Brain pericyte (primary cell): ENCODE measurements at regions not wholly inside any gene's neighbourhood (a gene's known extent, or its start where the extent isn't known, plus 50 kb on each side); places are given as distances from the start of the nearest gene placed in this dataset.

ENCODE experiments used
- DNase-seq: peaks from one replicate; pipeline ENCODE4 v3.0.0-alpha.2; 2012; ENCODE audit warnings: low read depth, low spot score

DNA sequence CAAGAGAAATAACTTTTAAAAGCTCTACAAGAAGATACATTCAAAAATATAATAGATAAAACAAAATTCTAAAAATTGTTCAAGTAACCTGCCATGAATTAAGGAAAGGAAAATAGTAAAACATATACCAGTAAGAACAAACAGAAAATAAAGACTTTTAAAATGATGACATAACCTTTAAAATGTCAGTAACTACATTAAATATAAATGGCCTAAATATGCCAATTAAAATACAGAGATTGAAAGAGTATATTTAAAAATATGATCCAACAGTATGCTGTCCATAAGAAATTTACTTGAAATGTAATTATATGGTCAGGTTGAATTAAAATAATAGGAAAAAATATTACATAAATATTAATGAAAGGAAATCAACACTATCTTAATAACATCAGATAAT lies 911.7 kb upstream of the POU3F3 start:
- DNase-seq: no peak

DNA sequence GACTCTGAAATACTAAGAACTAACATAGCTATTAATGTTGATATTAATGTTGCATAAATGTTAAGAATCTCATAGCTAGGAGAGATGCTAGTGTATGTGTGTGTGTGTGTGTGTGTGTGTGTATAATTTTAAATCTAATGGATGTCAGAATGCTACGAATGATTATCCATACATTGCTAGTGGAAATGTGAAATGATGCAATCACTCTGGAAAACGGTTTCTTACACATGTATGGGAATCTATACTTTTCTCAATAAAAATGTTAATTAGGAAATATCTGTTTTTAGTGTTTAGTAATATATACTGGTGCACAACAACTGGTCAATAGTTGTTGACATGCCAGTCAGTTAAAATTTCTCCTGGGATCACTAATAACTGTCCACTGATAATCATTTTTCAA lies 908.8 kb upstream of the POU3F3 start:
- no peak for DNase-seq

DNA sequence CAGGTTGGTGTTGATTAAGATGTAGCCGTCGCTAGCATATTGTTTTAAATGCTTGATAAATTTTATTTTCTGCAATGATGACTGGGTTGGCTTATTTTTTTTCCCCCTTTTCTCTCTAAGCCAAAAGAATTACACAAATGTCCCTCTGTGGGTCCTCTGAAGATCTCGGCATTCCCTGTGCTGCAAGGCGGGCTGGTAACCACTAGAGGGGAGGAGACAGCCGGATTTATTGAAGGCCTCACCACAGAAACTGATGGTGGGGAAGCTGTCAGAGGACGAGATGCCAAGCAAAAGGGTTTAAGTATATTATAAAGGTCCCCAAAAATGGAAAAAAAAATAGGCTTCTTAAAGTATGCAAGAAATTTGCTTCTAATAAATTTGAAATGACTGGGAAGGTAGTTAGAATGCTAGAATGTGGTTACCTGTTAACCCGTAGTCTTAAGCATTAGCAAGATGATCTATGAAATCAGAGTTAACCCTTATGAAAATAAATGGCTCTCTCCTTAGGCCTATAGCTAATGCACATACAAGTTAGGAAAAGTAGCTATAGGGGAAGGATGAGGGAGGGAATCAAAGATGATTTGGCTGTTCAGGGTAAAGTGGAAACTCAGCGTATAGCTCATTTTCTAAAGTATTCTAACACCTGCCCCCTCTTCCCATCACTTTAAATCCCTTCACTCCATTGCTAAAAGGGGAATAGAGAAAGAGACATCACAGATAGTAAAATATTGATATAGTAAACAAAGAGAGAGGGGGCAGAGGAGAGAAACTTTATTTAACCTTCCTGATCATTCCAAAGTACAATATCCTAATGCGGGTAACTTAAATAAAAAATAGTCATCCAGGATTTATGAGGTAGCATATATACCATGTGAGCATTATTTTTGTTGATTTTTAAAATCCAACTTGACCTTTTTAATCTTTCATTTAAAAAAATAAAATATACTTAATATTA lies 894.5 kb upstream of the POU3F3 start:
- DNase-seq: no peak

DNA sequence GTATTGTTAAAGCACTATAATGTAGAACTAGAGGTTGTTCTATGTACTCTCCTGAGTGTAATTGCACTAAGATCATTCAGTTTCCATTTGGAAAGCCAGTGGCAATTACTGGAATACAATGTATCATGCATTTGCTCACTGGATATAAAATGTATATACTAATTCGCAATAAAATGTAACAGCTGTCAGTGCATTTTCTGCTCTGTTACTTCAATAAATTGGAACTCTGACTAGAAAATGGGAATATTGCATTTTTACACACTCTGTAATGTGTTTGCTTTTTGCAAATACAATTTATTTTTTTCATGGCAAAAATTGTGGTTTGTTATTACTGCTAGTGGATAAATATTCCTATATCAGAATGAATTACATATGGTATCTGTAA lies 893.8 kb upstream of the POU3F3 start:
- no peak for DNase-seq

DNA sequence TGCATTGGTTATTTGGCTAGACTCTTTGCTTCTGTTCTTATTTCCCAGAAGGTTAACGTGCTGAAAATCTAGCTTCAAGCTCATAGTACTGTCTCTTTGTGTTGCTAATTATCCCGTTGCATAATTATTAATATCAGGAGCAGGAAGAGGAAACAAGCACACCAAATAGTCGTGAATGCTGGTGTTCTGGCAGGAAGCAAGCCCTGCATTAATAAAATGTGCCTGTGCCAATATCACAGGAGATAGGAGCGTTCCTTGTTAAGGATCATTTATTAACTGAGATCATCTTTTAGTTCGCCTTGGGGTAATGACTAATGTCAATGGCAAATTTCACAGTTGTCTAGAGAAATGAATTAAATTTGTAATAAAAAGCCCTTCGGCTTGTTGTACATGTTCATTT lies 893.0 kb upstream of the POU3F3 start:
- DNase-seq: no peak

DNA sequence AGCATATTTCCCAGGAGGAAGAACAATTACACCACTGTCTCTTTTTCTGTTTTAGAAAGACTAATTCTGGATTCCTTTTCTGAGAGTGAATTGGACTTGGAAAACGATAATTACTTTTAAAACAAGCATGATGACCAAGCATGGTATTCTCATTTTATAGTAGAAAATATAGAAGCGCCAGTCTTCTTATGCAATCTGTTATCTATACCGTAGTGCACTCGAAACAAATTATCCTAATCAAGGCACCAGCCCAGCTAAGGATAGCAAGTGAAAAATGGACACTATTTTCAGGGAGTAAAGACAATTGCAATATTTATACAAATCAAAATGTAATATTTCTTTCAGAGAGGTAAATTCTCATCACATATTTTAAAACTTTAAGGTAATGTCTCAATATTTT lies 892.1 kb upstream of the POU3F3 start:
- no peak for DNase-seq

DNA sequence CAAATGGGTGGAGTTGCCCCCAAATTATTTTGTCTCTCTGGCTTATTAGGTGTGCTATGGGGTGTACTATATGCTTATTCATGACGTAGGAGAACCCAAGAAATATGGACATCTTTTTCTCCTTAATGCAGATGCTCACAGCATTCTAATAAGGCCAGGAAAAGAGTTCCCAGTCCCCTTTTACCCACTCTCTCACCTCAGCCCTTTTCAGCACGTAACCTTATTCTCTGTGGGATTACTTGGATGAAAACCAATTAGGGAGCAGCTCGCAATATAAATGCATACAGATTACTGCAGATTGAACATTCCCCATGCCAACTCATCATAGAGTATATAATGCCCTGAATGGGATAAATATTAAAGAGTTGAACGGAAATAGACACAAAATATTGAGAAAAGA lies 891.2 kb upstream of the POU3F3 start:
- DNase-seq: no peak

DNA sequence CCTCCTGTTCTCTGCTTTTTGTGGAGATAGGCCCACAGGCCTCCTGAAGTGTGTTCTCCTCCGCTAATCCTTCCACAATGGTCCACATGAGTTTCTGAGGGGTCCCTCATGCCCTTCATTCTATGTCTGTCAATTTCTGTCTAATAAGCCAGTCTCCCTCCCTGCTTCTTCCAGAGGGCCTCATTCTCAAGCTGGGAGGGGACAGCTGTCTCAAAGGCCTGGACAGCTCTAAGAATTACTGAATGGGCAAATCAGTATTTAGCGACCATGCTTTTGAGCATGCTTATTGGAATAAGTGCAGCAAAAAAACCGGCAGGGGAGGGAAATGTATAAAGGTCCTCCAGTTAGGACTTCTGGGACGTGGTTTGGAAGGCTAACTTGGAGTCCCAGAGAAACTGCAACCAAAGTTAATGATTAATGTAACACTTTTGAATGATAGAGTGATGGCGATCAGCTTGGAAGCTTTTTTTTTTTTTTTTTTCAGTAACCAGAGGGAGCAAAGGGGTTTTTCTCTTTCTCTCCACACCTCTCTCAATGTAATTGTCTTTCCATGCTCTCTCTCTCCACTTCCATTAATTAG lies 890.7 kb upstream of the POU3F3 start:
- DNase-seq: no peak

DNA sequence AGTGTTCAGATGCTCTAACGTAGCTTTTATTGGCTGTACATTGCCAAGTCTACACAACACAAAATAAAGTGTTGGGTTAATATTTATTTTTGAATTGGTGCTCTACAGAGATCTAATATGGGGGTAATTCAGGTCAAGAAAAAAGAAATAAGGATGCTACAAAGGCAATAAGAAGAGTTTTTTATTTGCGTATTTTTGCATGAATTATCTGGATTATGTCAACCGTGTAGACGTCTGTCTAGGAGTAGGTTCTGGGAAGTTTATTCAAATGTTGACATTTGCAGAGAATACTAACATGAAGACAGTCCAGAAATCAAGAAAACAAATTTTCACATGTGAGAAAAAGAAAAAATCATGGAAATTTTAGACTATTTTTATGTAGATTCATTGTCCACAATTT lies 876.7 kb upstream of the POU3F3 start:
- no peak for DNase-seq

DNA sequence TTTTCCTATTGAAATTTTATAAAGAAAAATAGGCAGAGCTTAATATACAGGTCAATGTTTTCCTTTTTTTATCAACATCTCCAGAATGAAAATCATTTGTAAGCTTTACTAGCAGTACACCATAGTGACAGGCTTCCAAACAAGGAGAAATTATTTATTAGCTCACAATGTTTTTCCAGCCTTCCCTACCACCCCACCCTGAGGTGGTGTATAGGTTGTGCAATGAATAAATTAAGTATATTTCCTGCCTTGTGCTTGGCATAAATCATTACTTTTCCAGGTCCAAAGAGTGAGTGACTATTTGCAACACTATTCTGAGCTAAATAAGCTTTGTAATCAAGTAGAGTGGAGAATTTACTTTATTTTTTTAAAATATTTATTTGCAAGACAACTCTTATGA lies 876.2 kb upstream of the POU3F3 start:
- no peak for DNase-seq

DNA sequence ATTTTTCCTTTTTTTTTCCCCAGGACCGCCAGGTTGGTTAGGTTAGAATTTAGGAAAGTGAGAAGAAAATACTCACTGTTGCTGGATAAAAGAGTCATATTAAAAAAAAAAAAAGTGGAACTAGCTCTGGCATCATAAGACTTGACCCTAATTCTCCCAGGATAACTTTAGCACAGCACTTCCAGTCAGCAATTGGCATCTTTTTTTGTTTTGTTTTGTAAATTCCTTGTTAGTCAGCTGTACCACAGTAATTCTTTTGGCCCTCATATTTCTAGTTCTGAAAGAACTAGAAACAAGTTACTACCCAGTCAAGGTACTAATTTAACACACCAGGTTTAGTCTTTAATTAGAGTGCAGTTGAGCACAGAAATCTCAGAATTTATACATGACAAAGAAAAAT lies 873.5 kb upstream of the POU3F3 start:
- no peak for DNase-seq

DNA sequence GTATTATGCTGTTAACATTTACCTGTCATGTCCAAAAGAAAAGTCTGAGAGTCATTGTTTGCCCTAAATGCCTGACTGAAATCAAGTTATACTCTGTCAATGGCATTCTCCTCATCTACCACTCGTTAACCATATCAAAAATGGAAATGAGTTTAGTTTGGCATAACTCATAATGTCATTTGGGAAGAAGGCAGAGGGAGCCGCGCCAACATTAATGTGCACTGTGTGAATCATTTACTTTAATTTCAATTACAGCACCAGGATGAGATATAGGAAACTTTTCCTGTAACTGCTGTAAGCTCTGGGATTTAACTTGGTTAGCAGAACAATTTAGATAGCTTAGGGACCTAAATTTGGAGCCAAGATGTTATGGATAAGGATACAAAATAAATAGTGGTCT lies 871.2 kb upstream of the POU3F3 start:
- DNase-seq: no peak

DNA sequence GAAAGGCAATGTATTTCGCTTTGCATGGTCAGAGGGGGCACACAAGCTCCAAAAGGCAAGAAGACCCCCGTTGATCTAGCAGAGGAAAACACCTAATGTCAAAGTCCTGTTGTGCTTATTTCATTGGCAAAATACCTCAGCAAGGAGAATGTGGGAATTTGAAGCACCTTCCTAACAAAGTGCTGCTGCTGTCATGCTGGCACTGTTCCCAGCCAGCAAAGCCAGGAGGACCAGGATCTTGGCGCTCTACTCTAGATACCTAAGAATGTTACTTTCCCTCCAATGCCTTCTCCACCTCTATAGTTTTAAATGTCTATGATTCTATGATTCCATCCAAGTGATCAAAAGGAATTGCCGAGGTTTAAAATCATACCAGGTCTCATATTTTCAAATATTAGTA lies 867.9 kb upstream of the POU3F3 start:
- no peak for DNase-seq

DNA sequence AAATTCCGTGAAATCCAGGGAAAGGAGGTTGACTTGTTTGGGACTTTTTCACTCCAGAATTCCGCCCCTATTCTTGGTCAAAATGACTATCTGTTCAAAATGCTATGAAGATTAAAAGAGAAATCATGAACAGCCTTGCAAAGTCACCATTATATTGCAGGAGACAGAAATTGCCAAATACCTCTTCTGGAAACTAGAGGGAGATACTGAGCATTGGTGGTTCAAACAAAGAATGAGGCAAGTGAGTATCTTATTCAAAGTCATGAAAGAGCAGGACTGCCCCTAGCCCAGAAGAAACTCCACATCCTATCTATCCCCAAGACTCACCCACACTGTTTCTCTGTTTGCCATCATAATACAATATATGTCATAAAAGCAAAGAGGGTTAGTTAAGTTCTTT lies 862.3 kb upstream of the POU3F3 start:
- DNase-seq: no peak

DNA sequence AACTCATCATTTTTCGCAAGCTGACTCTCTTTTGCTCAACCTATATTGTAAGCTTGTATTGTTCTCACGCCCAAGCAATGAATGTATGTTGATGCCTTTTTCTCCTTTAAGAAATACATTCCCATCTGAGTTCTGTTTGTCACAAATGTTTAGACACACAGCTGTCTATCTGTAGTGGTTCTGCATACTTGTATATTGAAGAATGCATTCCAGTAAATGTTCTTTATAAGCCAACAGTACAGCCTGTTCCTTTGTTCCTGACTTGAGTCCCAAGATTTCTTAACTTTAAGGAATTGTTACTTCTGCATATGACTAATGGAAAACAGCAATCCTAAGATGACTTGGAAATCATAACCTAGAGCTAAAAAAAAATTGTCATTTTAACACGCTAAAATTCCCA lies 849.1 kb upstream of the POU3F3 start:
- DNase-seq: no peak

DNA sequence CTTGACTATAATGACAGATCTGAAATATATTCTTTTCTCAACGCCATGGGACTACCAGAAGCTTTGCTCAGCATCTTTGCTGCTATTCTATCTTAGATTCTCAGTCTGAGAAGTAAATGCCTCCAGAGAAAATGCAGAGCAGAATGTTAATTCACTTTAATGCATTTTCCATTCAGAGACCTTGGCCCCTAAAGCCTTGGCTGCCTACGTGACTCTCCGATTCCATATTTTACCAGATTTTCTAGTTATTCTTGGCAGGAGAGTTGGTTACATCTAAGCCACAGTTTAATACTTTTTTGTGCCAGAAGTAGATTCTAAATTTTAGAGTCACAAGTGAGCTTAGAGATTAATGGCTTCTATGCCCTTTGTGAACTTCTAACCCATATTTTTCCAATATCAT lies 837.1 kb upstream of the POU3F3 start:
- DNase-seq: no peak

DNA sequence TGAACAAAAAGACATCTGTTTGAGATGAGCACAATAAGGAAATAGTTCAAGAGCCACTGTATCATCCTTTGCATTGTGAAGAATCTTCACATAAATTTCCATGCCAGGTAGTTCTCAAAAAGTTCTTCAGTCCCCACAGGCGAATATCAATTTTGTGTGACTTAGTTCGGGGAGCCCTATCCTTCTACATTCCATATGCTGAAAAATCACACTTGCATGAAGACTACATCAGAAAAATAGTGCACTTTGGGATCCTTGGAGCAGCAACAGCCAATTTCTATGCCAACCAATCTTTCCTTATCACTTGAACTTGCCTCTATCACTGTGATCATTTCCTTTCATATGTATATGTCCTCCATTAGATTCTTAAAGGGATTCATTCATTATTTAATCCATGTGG lies 830.6 kb upstream of the POU3F3 start:
- no peak for DNase-seq

DNA sequence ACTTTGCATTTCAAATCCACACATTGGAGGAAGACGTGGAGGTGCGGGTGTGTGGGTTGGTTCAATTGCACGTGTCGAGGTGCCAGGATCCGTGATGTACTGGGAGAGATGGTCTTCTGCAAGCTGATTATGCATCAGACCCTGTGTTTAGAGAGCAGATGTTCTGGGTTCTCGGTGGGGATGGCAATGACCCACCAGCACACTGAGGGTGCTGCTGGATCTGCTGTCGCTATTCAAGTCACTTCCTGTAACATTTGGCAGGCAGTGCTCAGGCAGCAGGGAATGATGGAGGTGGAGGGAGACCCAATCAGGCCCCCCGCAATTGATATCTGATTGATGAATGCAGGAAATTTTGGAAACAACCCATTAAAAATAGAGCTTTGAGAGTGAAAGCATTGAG lies 830.1 kb upstream of the POU3F3 start:
- no peak for DNase-seq

DNA sequence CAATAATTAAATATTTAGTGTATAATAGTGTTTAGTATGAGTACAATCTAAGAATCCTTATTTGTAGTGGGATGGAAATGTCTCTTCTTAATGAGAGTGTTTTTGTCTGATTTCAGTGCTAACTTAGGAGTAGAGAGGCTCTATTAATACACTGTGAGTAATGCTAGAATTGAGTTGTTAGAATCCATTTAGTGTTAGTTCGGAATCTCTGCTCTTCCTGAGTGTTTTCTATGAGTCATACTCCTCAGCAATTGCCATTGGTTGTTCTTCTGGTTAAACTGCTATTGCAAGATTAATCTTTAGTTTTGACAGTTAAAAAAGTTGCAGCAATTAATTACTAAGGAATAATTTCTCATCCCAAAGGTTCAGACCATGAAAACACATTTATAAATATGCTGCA lies 828.6 kb upstream of the POU3F3 start:
- DNase-seq: no peak

DNA sequence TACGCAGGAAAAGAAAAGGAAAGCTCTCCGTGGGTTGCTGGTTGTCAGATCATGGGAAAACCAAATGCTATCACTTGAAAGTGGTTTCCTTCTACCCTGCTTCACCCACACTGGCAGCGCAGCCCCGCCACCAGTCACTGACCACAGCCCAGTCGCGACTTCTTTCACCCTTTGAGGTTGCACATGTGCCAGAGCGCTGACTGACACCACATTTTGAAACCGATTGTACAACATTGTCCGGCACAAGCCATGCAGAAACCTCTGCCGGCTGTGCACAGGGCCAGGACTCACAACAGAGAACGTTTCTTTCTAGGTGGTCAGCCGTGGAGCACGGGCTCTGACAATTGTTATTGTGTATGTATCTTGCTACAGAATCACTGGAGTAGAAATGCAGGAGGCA lies 827.2 kb upstream of the POU3F3 start:
- DNase-seq: no peak

DNA sequence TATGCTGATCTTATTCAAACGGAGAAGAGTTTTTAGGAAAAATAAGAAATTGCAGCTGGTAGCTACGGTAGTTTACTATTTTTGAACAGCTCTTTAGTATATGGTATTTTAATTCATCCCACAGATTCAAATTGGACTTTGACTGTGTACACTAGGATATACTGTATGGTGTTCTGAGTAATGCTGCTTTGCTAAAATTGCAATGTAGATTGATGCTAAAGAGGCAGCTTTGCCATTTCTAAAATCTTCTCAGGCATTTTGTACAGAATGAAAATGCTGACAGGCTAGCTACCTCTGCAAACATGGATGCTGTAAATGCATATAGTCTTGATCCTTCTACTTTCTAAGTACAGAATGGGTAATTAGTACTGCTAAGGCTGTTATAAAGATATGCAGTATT lies 826.6 kb upstream of the POU3F3 start:
- DNase-seq: no peak

DNA sequence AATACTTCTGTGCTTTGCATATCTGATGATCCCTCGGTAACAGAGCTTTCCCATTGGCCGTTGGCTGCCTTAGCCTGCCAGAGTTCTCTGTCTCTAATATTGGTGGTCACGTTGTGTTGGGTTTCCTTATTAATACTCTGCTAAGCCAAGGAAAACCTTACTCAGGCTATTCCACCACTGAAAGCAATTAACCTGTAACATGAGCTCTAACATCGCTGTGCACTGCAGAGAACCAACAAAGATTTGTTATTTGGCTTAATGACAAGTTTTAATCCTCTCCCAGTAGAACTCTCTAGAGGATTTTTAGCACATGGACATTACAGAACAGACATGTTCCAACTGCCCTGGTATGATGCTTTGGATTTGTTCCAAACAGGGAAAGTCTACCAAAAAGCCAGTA lies 825.9 kb upstream of the POU3F3 start:
- no peak for DNase-seq

DNA sequence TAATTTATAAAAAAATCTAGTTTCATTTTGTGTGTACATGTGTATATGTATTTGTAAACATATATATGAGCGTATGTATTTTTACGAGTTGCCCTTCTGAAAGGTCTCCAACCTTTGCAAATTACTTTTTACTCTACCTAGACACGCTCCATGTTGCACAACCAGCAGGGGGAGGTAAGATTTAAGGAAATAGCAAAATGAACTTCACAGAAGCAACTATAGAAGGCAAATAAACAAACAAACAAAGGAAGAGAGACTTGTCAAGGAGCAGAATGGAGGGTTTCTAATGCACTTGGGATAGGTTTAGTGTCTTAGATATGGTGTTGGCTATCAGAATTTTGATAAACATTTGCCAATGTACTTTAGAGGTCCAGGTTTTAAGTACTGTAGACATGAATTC lies 820.5 kb upstream of the POU3F3 start:
- DNase-seq: no peak

DNA sequence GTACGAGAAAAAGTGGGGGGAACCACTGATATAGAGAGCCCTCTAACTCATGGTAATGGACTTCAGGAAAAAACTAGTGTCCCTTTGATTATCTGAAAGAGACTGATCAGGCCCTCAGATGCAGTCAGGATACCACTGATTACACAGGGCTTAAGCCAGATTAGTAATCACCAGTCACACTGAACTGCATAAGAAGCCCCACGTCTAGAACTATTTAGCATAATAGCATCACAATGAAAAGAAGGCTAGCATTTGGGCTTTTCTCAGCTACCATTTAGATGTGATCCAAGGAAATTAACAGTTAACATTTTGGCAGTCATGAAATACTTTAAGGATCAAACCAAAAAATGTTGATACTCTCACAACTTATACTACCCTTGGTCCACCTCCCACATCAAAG lies 813.1 kb upstream of the POU3F3 start:
- DNase-seq: no peak
